Trophoblast cell (in vitro differentiated cells and primary cell): ENCODE measurements at regions not wholly inside any gene's neighbourhood (a gene's known extent, or its start where the extent isn't known, plus 50 kb on each side); places are given as distances from the start of the nearest gene placed in this dataset.

Experiments used
- DNase-seq, 2 donors: peaks; one replicate each; pipeline ENCODE4 v3.0.0-alpha.2; 2016
- H2AFZ ChIP-seq: 2 replicates; pipeline ENCODE4 v1.6.1; 2013; ENCODE audit warnings: low read length, moderate library complexity, mild to moderate bottlenecking; ENCODE audit not compliant: insufficient read depth, poor library complexity
- H2AK5ac ChIP-seq: 2 replicates; pipeline ENCODE4 v1.6.1; 2013; ENCODE audit warnings: mild to moderate bottlenecking, low read length
- H2BK120ac ChIP-seq: 2 replicates; pipeline ENCODE4 v1.6.1; 2013; ENCODE audit warnings: low read length, mild to moderate bottlenecking, moderate library complexity; ENCODE audit not compliant: insufficient read depth, poor library complexity
- H2BK12ac ChIP-seq: 2 replicates; pipeline ENCODE4 v1.6.1; 2013; ENCODE audit warnings: mild to moderate bottlenecking, low read length, moderate library complexity
- H2BK5ac ChIP-seq: 2 replicates; pipeline ENCODE4 v1.6.1; 2013; ENCODE audit warnings: low read length, low read depth, moderate library complexity, mild to moderate bottlenecking; ENCODE audit not compliant: poor library complexity
- H3K14ac ChIP-seq: 2 replicates; pipeline ENCODE4 v1.6.1; 2013; ENCODE audit warnings: mild to moderate bottlenecking, low read length
- H3K18ac ChIP-seq: 2 replicates; pipeline ENCODE4 v1.6.1; 2013; ENCODE audit warnings: mild to moderate bottlenecking, low read length
- H3K23ac ChIP-seq: 2 replicates; pipeline ENCODE4 v1.6.1; 2013; ENCODE audit warnings: low read length
- H3K27ac ChIP-seq: 2 replicates; pipeline ENCODE4 v1.5.1; 2013; ENCODE audit warnings: low read depth, mild to moderate bottlenecking, inconsistent platforms, low read length, moderate library complexity
- H3K27me3 ChIP-seq: 2 replicates; pipeline ENCODE4 v1.6.1; 2013; ENCODE audit warnings: inconsistent platforms, mild to moderate bottlenecking, low read length, moderate library complexity; ENCODE audit not compliant: insufficient read depth
- H3K36me3 ChIP-seq, 2 experiments: 1 replicate in 1 of 2; 2 replicates in 1 of 2; pipeline ENCODE4 v1.6.1; 2013; ENCODE audit warnings: low read length in 2 of 2, mild to moderate bottlenecking in 2 of 2, moderate library complexity in 1 of 2; ENCODE audit not compliant: insufficient read depth in 2 of 2, control insufficient read depth in 1 of 2
- H3K4ac ChIP-seq: 2 replicates; pipeline ENCODE4 v1.6.1; 2013; ENCODE audit warnings: low read depth, mild to moderate bottlenecking, low read length, moderate library complexity
- H3K4me1 ChIP-seq, 2 experiments: 1 replicate in 1 of 2; 2 replicates in 1 of 2; pipeline ENCODE4 v1.6.1; 2013; ENCODE audit warnings: low read length in 2 of 2, mild to moderate bottlenecking in 2 of 2, moderate library complexity in 1 of 2; ENCODE audit not compliant: insufficient read depth in 2 of 2, control insufficient read depth in 1 of 2
- H3K4me2 ChIP-seq: 2 replicates; pipeline ENCODE4 v1.6.1; 2013; ENCODE audit warnings: inconsistent platforms, mild to moderate bottlenecking, low read length, moderate library complexity
- H3K4me3 ChIP-seq: 2 replicates; pipeline ENCODE4 v1.5.1; 2013; ENCODE audit warnings: mild to moderate bottlenecking, low read depth, low read length, inconsistent platforms
- H3K79me1 ChIP-seq: one replicate; pipeline ENCODE4 v1.6.1; 2013; ENCODE audit warnings: low read length
- H3K79me2 ChIP-seq: 2 replicates; pipeline ENCODE4 v1.6.1; 2013; ENCODE audit warnings: low read length, mild to moderate bottlenecking; ENCODE audit not compliant: control insufficient read depth, insufficient read depth, poor library complexity
- H3K9ac ChIP-seq: 2 replicates; pipeline ENCODE4 v1.6.1; 2013; ENCODE audit warnings: mild to moderate bottlenecking, low read length
- H3K9me3 ChIP-seq: 2 replicates; pipeline ENCODE4 v1.6.1; 2013; ENCODE audit warnings: low read depth, mild to moderate bottlenecking, control low read depth, inconsistent platforms, low read length; ENCODE audit not compliant: insufficient read depth
- H4K12ac ChIP-seq: 2 replicates; pipeline ENCODE4 v1.6.1; 2013; ENCODE audit warnings: low read depth, mild to moderate bottlenecking, low read length, moderate library complexity
- H4K8ac ChIP-seq: 2 replicates; pipeline ENCODE4 v1.6.1; 2013; ENCODE audit warnings: low read depth, mild to moderate bottlenecking, low read length, moderate library complexity
- H4K91ac ChIP-seq: one replicate; pipeline ENCODE4 v1.6.1; 2013; ENCODE audit warnings: low read depth, mild to moderate bottlenecking, low read length, moderate library complexity
- WGBS: extraction: QIAGEN DNeasy Blood & Tissue Kit; methylation state at CpG from one replicate; pipeline ENCODE4 v1.1.7; 2013; ENCODE audit warnings: missing lambda C conversion rate; ENCODE audit not compliant: insufficient read length, insufficient coverage; ENCODE audit errors: extremely low coverage; 5-methylcytosine and 5-hydroxymethylcytosine counted together

DNA sequence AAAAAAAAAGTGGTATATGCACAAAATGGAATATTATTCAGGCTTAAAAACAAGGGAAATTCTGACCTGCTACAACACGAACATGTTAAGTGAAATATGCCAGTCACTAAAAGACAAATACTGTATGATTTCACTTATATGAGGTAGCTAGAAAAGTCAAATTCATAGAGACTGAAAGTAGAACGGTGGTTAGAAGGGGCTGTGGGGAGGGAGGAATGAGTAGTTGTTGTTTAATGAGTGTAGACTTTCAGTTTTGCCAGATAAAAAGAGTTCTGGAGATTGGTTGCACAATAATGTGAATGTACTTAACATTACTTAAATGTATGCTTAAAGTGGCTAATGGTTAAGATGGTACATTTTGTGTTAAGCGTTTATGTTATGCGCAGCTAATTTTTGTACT, 79.5 kb upstream of the IL12B start:
- Histone ChIP-seq H3K4ac (no peak overlapping the region), H4K91ac (no peak overlapping the region), H3K14ac (no peak overlapping the region), H3K79me2 (no peaks in the 10 kb centered on the region), H2BK120ac (no peak overlapping the region), H4K12ac (no peak overlapping the region), H3K9ac (no peak overlapping the region), H3K4me3 (no peak overlapping the region), H2AK5ac (no peak overlapping the region), H3K4me2 (no peak overlapping the region), H2BK5ac (no peak overlapping the region), H4K8ac (no peak overlapping the region), H3K18ac (no peak overlapping the region), H3K27ac (no peak overlapping the region), H3K79me1 (no peaks in the 10 kb centered on the region), H3K4me1 (peaks cover 0 to 2% of the 10 kb centered on the region in 2 experiments), H2BK12ac (no peak overlapping the region), H3K9me3 (no peaks in the 10 kb centered on the region), H3K27me3 (no peaks in the 10 kb centered on the region), H3K23ac (no peak overlapping the region), H2AFZ (no peak overlapping the region), H3K36me3 (no peaks in the 10 kb centered on the region)
- no peak for DNase-seq
- WGBS = no CpG with 5 or more reads among the region's 4 CpGs

DNA sequence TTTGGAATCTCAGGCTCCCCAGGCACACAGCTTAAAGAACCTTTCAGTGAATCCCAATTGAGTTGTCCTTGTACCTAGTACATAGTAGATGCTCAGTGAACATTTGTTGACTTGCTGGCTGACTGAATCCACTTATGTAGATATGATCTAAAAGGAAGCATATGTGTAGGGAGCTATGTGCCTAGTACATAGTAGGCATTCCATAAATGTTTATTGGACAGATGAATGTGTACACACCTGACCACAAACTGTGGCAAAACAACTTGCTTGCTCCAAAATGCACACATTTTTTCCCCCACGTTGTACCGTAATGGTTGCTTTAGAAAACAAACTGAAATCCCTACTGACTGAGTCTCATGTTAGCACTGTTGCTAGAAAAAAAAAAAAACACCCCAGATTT, 80.2 kb upstream of the IL12B start:
- Histone ChIP-seq H3K4me1 (peaks cover 0 to 2% of the 10 kb centered on the region in 2 experiments), H2BK120ac (no peak overlapping the region), H3K4me2 (no peak overlapping the region), H4K12ac (no peak overlapping the region), H2BK12ac (no peak overlapping the region), H3K36me3 (no peaks in the 10 kb centered on the region), H3K9ac (no peak overlapping the region), H3K23ac (no peak overlapping the region), H3K14ac (no peak overlapping the region), H3K4ac (no peak overlapping the region), H3K79me1 (no peaks in the 10 kb centered on the region), H4K8ac (no peak overlapping the region), H3K18ac (no peak overlapping the region), H3K27me3 (no peaks in the 10 kb centered on the region), H3K9me3 (no peaks in the 10 kb centered on the region), H3K4me3 (no peak overlapping the region), H2BK5ac (no peak overlapping the region), H4K91ac (no peak overlapping the region), H2AK5ac (no peak overlapping the region), H2AFZ (no peak overlapping the region), H3K79me2 (no peaks in the 10 kb centered on the region), H3K27ac (no peak overlapping the region)
- WGBS = no CpG with 5 or more reads among the region's 2 CpGs
- DNase-seq = peak; percentile 50 to 82

DNA sequence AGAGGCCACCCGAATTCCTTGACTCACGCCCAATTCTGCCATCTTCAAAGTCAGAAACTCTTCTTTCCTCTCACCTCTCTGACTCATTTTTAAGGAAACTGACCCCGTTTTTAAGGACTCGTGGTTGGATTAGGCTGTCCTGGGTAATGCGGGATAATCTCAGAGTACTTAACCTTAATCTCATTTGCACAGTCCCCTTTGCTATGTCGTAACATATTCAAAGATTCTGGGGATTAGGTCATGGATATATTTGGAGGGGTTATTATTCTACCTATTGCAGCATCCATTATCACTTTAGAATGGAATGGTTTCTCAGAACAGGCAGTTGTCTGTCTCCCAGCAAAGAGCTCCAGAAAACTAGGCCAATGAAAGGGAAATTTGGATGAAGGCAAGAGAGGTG, 80.8 kb upstream of the IL12B start:
- no peaks in the 10 kb centered on the region for H3K27me3 ChIP-seq
- no peak overlapping the region for H3K4me2 ChIP-seq
- no peak overlapping the region for H3K4me3 ChIP-seq
- H2AFZ ChIP-seq = no peak overlapping the region
- H3K9me3 ChIP-seq = no peaks in the 10 kb centered on the region
- no peak overlapping the region for H3K23ac ChIP-seq
- no peak overlapping the region for H4K8ac ChIP-seq
- H4K12ac ChIP-seq = no peak overlapping the region
- no peaks in the 10 kb centered on the region for H3K4me1 ChIP-seq
- no peaks in the 10 kb centered on the region for H3K79me2 ChIP-seq
- H3K36me3 ChIP-seq = no peaks in the 10 kb centered on the region
- H3K9ac ChIP-seq = no peak overlapping the region
- no CpG with 5 or more reads among the region's 6 CpGs for WGBS
- H2BK120ac ChIP-seq = no peak overlapping the region
- H3K14ac ChIP-seq = no peak overlapping the region
- H2BK12ac ChIP-seq = no peak overlapping the region
- no peak overlapping the region for H3K27ac ChIP-seq
- H3K18ac ChIP-seq = no peak overlapping the region
- no peaks in the 10 kb centered on the region for H3K79me1 ChIP-seq
- DNase-seq = no peak
- H3K4ac ChIP-seq = no peak overlapping the region
- H2BK5ac ChIP-seq = no peak overlapping the region
- H2AK5ac ChIP-seq = no peak overlapping the region
- no peak overlapping the region for H4K91ac ChIP-seq

DNA sequence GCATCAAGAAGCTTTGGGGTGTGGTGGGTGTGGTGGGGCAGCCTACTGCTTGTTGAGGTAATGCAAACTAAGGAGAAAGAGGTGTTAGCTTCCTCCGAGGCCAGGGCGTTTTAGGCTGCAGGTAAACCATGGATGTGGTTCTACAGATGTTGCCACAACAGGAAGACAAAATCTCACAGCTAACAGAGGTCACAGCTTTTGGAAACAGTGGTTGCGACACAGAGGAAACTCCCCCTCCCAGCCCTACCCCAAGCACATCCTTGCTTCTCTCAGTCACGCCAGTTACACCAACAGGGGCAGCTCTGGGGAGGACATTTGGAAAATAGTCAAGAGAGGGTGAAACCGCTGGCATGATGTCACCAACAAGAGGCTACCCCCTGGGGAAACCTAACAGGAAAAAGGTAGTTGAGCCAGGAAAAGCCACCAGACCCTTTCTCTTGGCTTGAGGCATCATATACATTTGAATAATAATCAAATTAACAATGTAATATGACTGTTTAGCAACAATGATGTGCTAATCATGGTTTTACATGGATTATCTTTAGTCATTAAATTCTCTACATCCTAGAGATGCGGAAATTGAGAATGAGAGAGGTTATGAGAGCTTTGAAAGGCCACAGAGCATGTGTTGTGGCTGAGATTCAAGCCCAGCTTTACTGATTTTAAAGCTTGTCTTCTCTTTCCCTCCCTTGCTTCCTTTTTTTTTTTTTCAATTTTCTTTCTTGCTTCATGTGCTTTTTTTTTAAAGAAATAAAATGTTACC, 82.2 kb upstream of the IL12B start:
- no peak overlapping the region for H2AFZ ChIP-seq
- no peaks in the 10 kb centered on the region for H3K9me3 ChIP-seq
- no peak overlapping the region for H3K4me2 ChIP-seq
- H2BK12ac ChIP-seq = no peak overlapping the region
- H3K4ac ChIP-seq = no peak overlapping the region
- no peak overlapping the region for H3K9ac ChIP-seq
- no peak overlapping the region for H4K8ac ChIP-seq
- no peaks in the 10 kb centered on the region for H3K4me1 ChIP-seq
- H3K27ac ChIP-seq = no peak overlapping the region
- no peak overlapping the region for H3K4me3 ChIP-seq
- H3K18ac ChIP-seq = no peak overlapping the region
- no peaks in the 10 kb centered on the region for H3K27me3 ChIP-seq
- no peak overlapping the region for H2BK120ac ChIP-seq
- no peak overlapping the region for H2BK5ac ChIP-seq
- WGBS = no CpG with 5 or more reads among the region's 6 CpGs
- no peak overlapping the region for H2AK5ac ChIP-seq
- no peak overlapping the region for H4K91ac ChIP-seq
- no peaks in the 10 kb centered on the region for H3K79me1 ChIP-seq
- DNase-seq = no peak
- H3K14ac ChIP-seq = no peak overlapping the region
- no peak overlapping the region for H4K12ac ChIP-seq
- no peaks in the 10 kb centered on the region for H3K79me2 ChIP-seq
- H3K23ac ChIP-seq = no peak overlapping the region
- no peaks in the 10 kb centered on the region for H3K36me3 ChIP-seq
